D721Med (cell line): ENCODE measurements at regions not wholly inside any gene's neighbourhood (a gene's known extent, or its start where the extent isn't known, plus 50 kb on each side); places are given as distances from the start of the nearest gene placed in this dataset.

Experiments used
- DNase-seq: peaks from one replicate; pipeline ENCODE4 v3.0.0; 2011; ENCODE audit warnings: low spot score; ENCODE audit not compliant: insufficient read length
- FAIRE-seq: peaks from 2 replicates; lab custom pipeline; 2011; peaks lifted over from hg19 to GRCh38; lab: Jason Lieb, UNC
- CTCF ChIP-seq: IDR thresholded peaks from 2 replicates; pipeline ENCODE4 v1.5.1; 2012; ENCODE audit warnings: mild to moderate bottlenecking, control low read depth; ENCODE audit not compliant: insufficient read depth; ENCODE audit errors: missing control alignments

GRCh38 chr7:131235489-131236317 lies 92.0 kb upstream of the MKLN1 start:
- TF ChIP-seq CTCF: no peak
- DNase-seq (no peak), FAIRE-seq (no peak)

- FAIRE-seq (no peak), DNase-seq (no peak)
- no peak for TF ChIP-seq CTCF
Observed at GRCh38 chr7:131236318-131236672, 91.4 kb upstream of the MKLN1 start.

- no peak for DNase-seq
- no peak for TF ChIP-seq CTCF
- no peak for FAIRE-seq
Observed at GRCh38 chr7:131238347-131238931, 89.2 kb upstream of the MKLN1 start.

- TF ChIP-seq CTCF: no peak
- DNase-seq (no peak), FAIRE-seq (no peak)
Observed at GRCh38 chr7:131241386-131241785, 86.3 kb upstream of the MKLN1 start.

- TF ChIP-seq CTCF: no peak
- FAIRE-seq (no peak), DNase-seq (no peak)
Observed at GRCh38 chr7:131242123-131242650, 85.5 kb upstream of the MKLN1 start.

GRCh38 chr7:131244259-131244852 lies 83.3 kb upstream of the MKLN1 start:
- DNase-seq (no peak), FAIRE-seq (no peak)
- TF ChIP-seq CTCF: no peak

- no peak for TF ChIP-seq CTCF
- no peak for DNase-seq
- no peak for FAIRE-seq
Observed at GRCh38 chr7:131249003-131249402, 78.7 kb upstream of the MKLN1 start.
